ENCODE measurements at regions not wholly inside any gene's neighbourhood (a gene's known extent, or its start where the extent isn't known, plus 50 kb on each side); places are given as distances from the start of the nearest gene placed in this dataset.

GRCh38 chr17:53387745-53388144 lies 435.0 kb upstream of the KIF2B start:
- no peak overlapping the region for H3K27ac Mint-ChIP-seq (ENCODE audit: unreplicated experiment)
- no peak overlapping the region for H2AFZ ChIP-seq (ENCODE audit: low read depth, low read length)
- H3K9me3 ChIP-seq (ENCODE audit: insufficient read depth, low read depth, low read length): no peaks in the 10 kb centered on the region

GRCh38 chr17:53353919-53354351 lies 468.8 kb upstream of the KIF2B start:
- Mint-ChIP-seq H3K27me3 (ENCODE audit: low read depth, unreplicated experiment) (no peaks in the 10 kb centered on the region), H3K27ac (ENCODE audit: unreplicated experiment) (no peak overlapping the region), H3K4me1 (ENCODE audit: low read depth, unreplicated experiment) (no peaks in the 10 kb centered on the region), H3K9me3 (ENCODE audit: unreplicated experiment) (peaks cover 4% of the 10 kb centered on the region), H3K36me3 (ENCODE audit: low read depth, unreplicated experiment) (no peaks in the 10 kb centered on the region), H3K4me3 (ENCODE audit: unreplicated experiment) (no peak overlapping the region)
- H3K4me2 ChIP-seq (ENCODE audit: low read length): no peak overlapping the region
- TF ChIP-seq CTCF (IDR thresholded peaks at IDR 0.05; ENCODE audit: insufficient read depth, low read depth, low read length): no peak
- no peak for TF ChIP-seq EZH2 (IDR thresholded peaks at IDR 0.05; ENCODE audit: insufficient read depth, low read length)
- no peaks in the 10 kb centered on the region for H3K27me3 ChIP-seq (ENCODE audit: insufficient read depth, low read length)
- H3K36me3 ChIP-seq (ENCODE audit: insufficient read depth, low read length): no peaks in the 10 kb centered on the region
- FAIRE-seq (no peak), DNase-seq (ENCODE audit: low read depth) (no peak)
- no peaks in the 10 kb centered on the region for H3K79me2 ChIP-seq (ENCODE audit: insufficient read depth, low read length)
- no peak overlapping the region for H3K9ac ChIP-seq (ENCODE audit: low read length)
- no peaks in the 10 kb centered on the region for H3K9me3 ChIP-seq (ENCODE audit: insufficient read depth, low read depth, low read length)
- no peaks in the 10 kb centered on the region for H3K4me1 ChIP-seq (ENCODE audit: insufficient read depth, low read length)
- H3K4me3 ChIP-seq (ENCODE audit: insufficient read depth, low read depth, low read length): no peak overlapping the region
- H2AFZ ChIP-seq (ENCODE audit: low read depth, low read length): peak overlapping the region; percentile 26
- H4K20me1 ChIP-seq (ENCODE audit: insufficient read depth, low read length): no peaks in the 10 kb centered on the region
- no peak overlapping the region for H3K27ac ChIP-seq (ENCODE audit: low read depth, low read length)

More at GRCh38 chr17:53387745-53388144, 435.0 kb upstream of the KIF2B start:
- Mint-ChIP-seq H3K9me3 (ENCODE audit: unreplicated experiment) (no peaks in the 10 kb centered on the region), H3K36me3 (ENCODE audit: low read depth, unreplicated experiment) (no peaks in the 10 kb centered on the region), H3K4me3 (ENCODE audit: unreplicated experiment) (no peak overlapping the region), H3K4me1 (ENCODE audit: low read depth, unreplicated experiment) (no peaks in the 10 kb centered on the region), H3K27me3 (ENCODE audit: low read depth, unreplicated experiment) (no peaks in the 10 kb centered on the region)
- FAIRE-seq (no peak), DNase-seq (ENCODE audit: low read depth) (no peak)
- Histone ChIP-seq H3K4me3 (ENCODE audit: insufficient read depth, low read depth, low read length) (no peak overlapping the region), H3K27ac (ENCODE audit: low read depth, low read length) (no peak overlapping the region), H3K4me1 (ENCODE audit: insufficient read depth, low read length) (no peaks in the 10 kb centered on the region), H3K27me3 (ENCODE audit: insufficient read depth, low read length) (no peaks in the 10 kb centered on the region), H3K9ac (ENCODE audit: low read length) (no peak overlapping the region), H3K36me3 (ENCODE audit: insufficient read depth, low read length) (no peaks in the 10 kb centered on the region), H3K4me2 (ENCODE audit: low read length) (no peak overlapping the region), H4K20me1 (ENCODE audit: insufficient read depth, low read length) (no peaks in the 10 kb centered on the region), H3K79me2 (ENCODE audit: insufficient read depth, low read length) (no peaks in the 10 kb centered on the region)
- TF ChIP-seq EZH2 (IDR thresholded peaks at IDR 0.05; ENCODE audit: insufficient read depth, low read length): no peak
- no peak for TF ChIP-seq CTCF (IDR thresholded peaks at IDR 0.05; ENCODE audit: insufficient read depth, low read depth, low read length)

GRCh38 chr17:53344778-53345177 lies 477.9 kb upstream of the KIF2B start:
- no peaks in the 10 kb centered on the region for H3K9me3 Mint-ChIP-seq (ENCODE audit: unreplicated experiment)
- H3K9ac ChIP-seq (ENCODE audit: low read length): no peak overlapping the region
- H3K27me3 Mint-ChIP-seq (ENCODE audit: low read depth, unreplicated experiment): peaks cover 3% of the 10 kb centered on the region
- no peak overlapping the region for H3K27ac ChIP-seq (ENCODE audit: low read depth, low read length)
- no peaks in the 10 kb centered on the region for H3K9me3 ChIP-seq (ENCODE audit: insufficient read depth, low read depth, low read length)
- H3K27me3 ChIP-seq (ENCODE audit: insufficient read depth, low read length): no peaks in the 10 kb centered on the region
- no peaks in the 10 kb centered on the region for H3K79me2 ChIP-seq (ENCODE audit: insufficient read depth, low read length)
- H3K4me3 ChIP-seq (ENCODE audit: insufficient read depth, low read depth, low read length): no peak overlapping the region
- no peaks in the 10 kb centered on the region for H3K4me1 ChIP-seq (ENCODE audit: insufficient read depth, low read length)
- no peaks in the 10 kb centered on the region for H3K36me3 ChIP-seq (ENCODE audit: insufficient read depth, low read length)
- TF ChIP-seq CTCF (IDR thresholded peaks at IDR 0.05; ENCODE audit: insufficient read depth, low read depth, low read length): no peak
- TF ChIP-seq EZH2 (IDR thresholded peaks at IDR 0.05; ENCODE audit: insufficient read depth, low read length): no peak
- no peak for DNase-seq (ENCODE audit: low read depth)
- H3K4me2 ChIP-seq (ENCODE audit: low read length): no peak overlapping the region
- no peak overlapping the region for H3K4me3 Mint-ChIP-seq (ENCODE audit: unreplicated experiment)
- H3K4me1 Mint-ChIP-seq (ENCODE audit: low read depth, unreplicated experiment): no peaks in the 10 kb centered on the region
- no peaks in the 10 kb centered on the region for H4K20me1 ChIP-seq (ENCODE audit: insufficient read depth, low read length)
- no peak overlapping the region for H2AFZ ChIP-seq (ENCODE audit: low read depth, low read length)
- no peak overlapping the region for H3K27ac Mint-ChIP-seq (ENCODE audit: unreplicated experiment)
- no peak for FAIRE-seq
- H3K36me3 Mint-ChIP-seq (ENCODE audit: low read depth, unreplicated experiment): no peaks in the 10 kb centered on the region

Measured in astrocyte (in vitro differentiated cells and primary cell).